Neuronal stem cell (in vitro differentiated cells): ENCODE measurements at regions not wholly inside any gene's neighbourhood (a gene's known extent, or its start where the extent isn't known, plus 50 kb on each side); places are given as distances from the start of the nearest gene placed in this dataset.
A peak's percentile ranks its signal among the peaks of the same experiment; 100 is the strongest.

ENCODE experiments used
- DNase-seq: peaks from one replicate; pipeline ENCODE4 v3.0.0-alpha.2; 2013; ENCODE audit warnings: low spot score
- H2AFZ ChIP-seq: one replicate; pipeline ENCODE4 v1.6.1; 2013; ENCODE audit warnings: mild to moderate bottlenecking, low read length, inconsistent platforms
- H2AK5ac ChIP-seq: 2 replicates; pipeline ENCODE4 v1.6.1; 2013; ENCODE audit warnings: low read depth, mild to moderate bottlenecking, inconsistent platforms, low read length, moderate library complexity, mixed read lengths
- H2BK120ac ChIP-seq: 2 replicates; pipeline ENCODE4 v1.6.1; 2013; ENCODE audit warnings: low read depth, mild to moderate bottlenecking, inconsistent platforms, low read length, moderate library complexity, mixed read lengths
- H2BK12ac ChIP-seq: one replicate; pipeline ENCODE4 v1.6.1; 2013; ENCODE audit warnings: low read length, inconsistent platforms
- H2BK15ac ChIP-seq: 2 replicates; pipeline ENCODE4 v1.6.1; 2013; ENCODE audit warnings: mild to moderate bottlenecking, low read length, inconsistent platforms, mixed read lengths
- H2BK5ac ChIP-seq: one replicate; pipeline ENCODE4 v1.6.1; 2013; ENCODE audit warnings: inconsistent platforms, mild to moderate bottlenecking, low read length, moderate library complexity
- H3K14ac ChIP-seq: one replicate; pipeline ENCODE4 v1.6.1; 2013; ENCODE audit warnings: low read length, inconsistent platforms
- H3K18ac ChIP-seq: 2 replicates; pipeline ENCODE4 v1.6.1; 2013; ENCODE audit warnings: low read length, inconsistent platforms
- H3K23ac ChIP-seq: 2 replicates; pipeline ENCODE4 v1.6.1; 2013; ENCODE audit warnings: low read depth, mild to moderate bottlenecking, mixed read lengths, low read length, inconsistent platforms; ENCODE audit not compliant: poor library complexity
- H3K27ac ChIP-seq: replicated peaks from 3 replicates; pipeline ENCODE4 v1.5.1; 2013; ENCODE audit warnings: low read length, inconsistent platforms
- H3K27me3 ChIP-seq, 3 experiments: 2 replicates each; pipeline ENCODE4 v1.6.1; 2013; ENCODE audit warnings: low read length in 3 of 3, mild to moderate bottlenecking in 2 of 3, inconsistent platforms in 1 of 3, low read depth in 1 of 3, mixed read lengths in 1 of 3, moderate library complexity in 1 of 3; ENCODE audit not compliant: control insufficient read depth in 3 of 3, insufficient read depth in 3 of 3
- H3K36me3 ChIP-seq, 2 donors: replicated peaks in 1 of 2; 2 replicates each; pipeline ENCODE4 v1.6.1; 2013; ENCODE audit warnings: low read length in 2 of 2; ENCODE audit not compliant: control insufficient read depth in 2 of 2, insufficient read depth in 2 of 2
- H3K4ac ChIP-seq: 2 replicates; pipeline ENCODE4 v1.6.1; 2013; ENCODE audit warnings: inconsistent platforms, mild to moderate bottlenecking, low read length, moderate library complexity
- H3K4me1 ChIP-seq, 2 donors: 1 replicate in 1 of 2; 2 replicates in 1 of 2; pipeline ENCODE4 v1.6.1; 2013; ENCODE audit warnings: low read length in 2 of 2, low read depth in 1 of 2; ENCODE audit not compliant: control insufficient read depth in 2 of 2, insufficient read depth in 1 of 2
- H3K4me2 ChIP-seq: one replicate; pipeline ENCODE4 v1.6.1; 2013; ENCODE audit warnings: mild to moderate bottlenecking, low read length, inconsistent platforms; ENCODE audit not compliant: insufficient read depth, poor library complexity, severe bottlenecking
- H3K4me3 ChIP-seq, 2 donors: 2 replicates each; pipeline ENCODE4 v1.5.1; 2013; ENCODE audit warnings: low read length in 2 of 2, mild to moderate bottlenecking in 2 of 2, inconsistent platforms in 1 of 2, moderate library complexity in 1 of 2
- H3K79me1 ChIP-seq: one replicate; pipeline ENCODE4 v1.6.1; 2013; ENCODE audit warnings: low read depth, mild to moderate bottlenecking, inconsistent platforms, low read length, moderate library complexity
- H3K9ac ChIP-seq: one replicate; pipeline ENCODE4 v1.6.1; 2013; ENCODE audit warnings: mild to moderate bottlenecking, low read depth, low read length, inconsistent platforms; ENCODE audit not compliant: poor library complexity
- H3K9me3 ChIP-seq, 2 donors: replicated peaks in 1 of 2; 2 replicates each; pipeline versions ENCODE3 to v1.6.1; 2013; ENCODE audit warnings: low read length in 2 of 2, mild to moderate bottlenecking in 2 of 2, inconsistent platforms in 1 of 2, low read depth in 1 of 2, mixed read lengths in 1 of 2, moderate library complexity in 1 of 2; ENCODE audit not compliant: control insufficient read depth in 2 of 2, insufficient read depth in 1 of 2
- H4K8ac ChIP-seq: one replicate; pipeline ENCODE4 v1.6.1; 2013; ENCODE audit warnings: low read depth, mild to moderate bottlenecking, inconsistent platforms, low read length, moderate library complexity
- H4K91ac ChIP-seq: one replicate; pipeline ENCODE4 v1.6.1; 2013; ENCODE audit warnings: low read length, low read depth, mild to moderate bottlenecking, inconsistent platforms; ENCODE audit not compliant: poor library complexity
- WGBS, 2 donors: extraction: QIAGEN DNeasy Blood & Tissue Kit; methylation state at CpG; one replicate each; pipeline ENCODE4 v1.1.7; 2013; ENCODE audit warnings: missing lambda C conversion rate in 2 of 2, mixed read lengths in 1 of 2; ENCODE audit not compliant: insufficient read length in 2 of 2, insufficient replicate concordance in 1 of 2; ENCODE audit errors: extremely low coverage in 2 of 2; 5-methylcytosine and 5-hydroxymethylcytosine counted together

DNA sequence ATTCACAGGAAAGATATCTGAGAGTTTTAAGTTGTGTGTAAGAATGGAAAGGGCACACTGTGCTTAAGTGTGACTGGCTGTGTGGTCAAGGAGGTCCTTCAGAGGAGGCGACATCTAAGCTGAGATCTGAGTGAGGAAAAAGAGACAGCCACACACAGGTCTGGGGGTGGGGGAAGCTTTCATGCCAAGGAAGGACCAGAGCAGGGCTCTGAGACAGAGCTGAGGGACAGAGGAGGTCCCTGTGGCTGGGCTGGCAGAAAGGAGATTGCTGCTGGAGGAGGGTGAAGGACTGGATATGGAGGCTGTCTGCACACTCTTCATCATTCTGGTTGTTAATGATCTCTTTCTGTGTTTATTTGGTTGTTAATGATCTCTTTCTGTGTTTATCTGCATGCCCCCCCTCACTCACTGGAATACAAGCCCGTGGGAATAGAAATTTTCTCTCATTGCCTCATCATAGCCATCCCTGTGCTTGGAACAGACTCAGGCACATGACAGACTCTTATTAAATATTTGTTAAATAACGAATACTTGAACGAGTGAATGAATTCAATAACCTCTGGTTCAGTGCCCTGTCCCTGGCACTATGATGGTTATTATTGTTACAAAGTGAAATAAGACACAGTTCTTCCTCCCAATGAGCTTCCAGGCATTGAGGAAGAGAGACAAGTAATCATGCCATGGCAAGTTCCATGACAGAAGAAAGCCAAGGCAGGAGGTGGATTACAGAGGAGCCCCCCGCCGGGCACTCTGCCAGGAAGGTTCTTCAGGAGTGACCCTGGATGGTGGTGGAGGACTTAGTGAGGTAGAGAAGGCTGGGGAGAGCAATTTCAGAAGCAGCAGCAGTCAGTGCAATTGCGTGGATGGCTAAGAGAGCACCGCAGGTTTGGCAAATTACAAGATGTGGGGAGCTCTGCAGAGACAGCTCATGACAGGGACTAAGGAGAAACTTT lies 399.4 kb upstream of the HS6ST1 start:
- Histone ChIP-seq H3K79me1 (no peaks in the 10 kb centered on the region), H3K27me3 (no peaks in the 10 kb centered on the region), H4K8ac (no peak overlapping the region), H3K9me3 (no peaks in the 10 kb centered on the region), H3K14ac (no peak overlapping the region), H3K4ac (no peak overlapping the region), H2AFZ (peak overlapping the region; percentile 42), H2BK5ac (no peak overlapping the region), H2AK5ac (no peak overlapping the region), H3K23ac (no peak overlapping the region), H3K9ac (no peak overlapping the region), H3K36me3 (no peaks in the 10 kb centered on the region), H3K27ac (no peak overlapping the region), H3K4me3 (no peak overlapping the region), H3K4me2 (peak overlapping the region; percentile 26), H2BK12ac (no peak overlapping the region), H2BK120ac (no peak overlapping the region), H3K18ac (no peak overlapping the region), H3K4me1 (peaks cover 0 to 3% of the 10 kb centered on the region in 2 donors), H2BK15ac (no peak overlapping the region), H4K91ac (no peak overlapping the region)
- no CpG with 5 or more reads among the region's 8 CpGs for WGBS, 2 donors
- no peak for DNase-seq

DNA sequence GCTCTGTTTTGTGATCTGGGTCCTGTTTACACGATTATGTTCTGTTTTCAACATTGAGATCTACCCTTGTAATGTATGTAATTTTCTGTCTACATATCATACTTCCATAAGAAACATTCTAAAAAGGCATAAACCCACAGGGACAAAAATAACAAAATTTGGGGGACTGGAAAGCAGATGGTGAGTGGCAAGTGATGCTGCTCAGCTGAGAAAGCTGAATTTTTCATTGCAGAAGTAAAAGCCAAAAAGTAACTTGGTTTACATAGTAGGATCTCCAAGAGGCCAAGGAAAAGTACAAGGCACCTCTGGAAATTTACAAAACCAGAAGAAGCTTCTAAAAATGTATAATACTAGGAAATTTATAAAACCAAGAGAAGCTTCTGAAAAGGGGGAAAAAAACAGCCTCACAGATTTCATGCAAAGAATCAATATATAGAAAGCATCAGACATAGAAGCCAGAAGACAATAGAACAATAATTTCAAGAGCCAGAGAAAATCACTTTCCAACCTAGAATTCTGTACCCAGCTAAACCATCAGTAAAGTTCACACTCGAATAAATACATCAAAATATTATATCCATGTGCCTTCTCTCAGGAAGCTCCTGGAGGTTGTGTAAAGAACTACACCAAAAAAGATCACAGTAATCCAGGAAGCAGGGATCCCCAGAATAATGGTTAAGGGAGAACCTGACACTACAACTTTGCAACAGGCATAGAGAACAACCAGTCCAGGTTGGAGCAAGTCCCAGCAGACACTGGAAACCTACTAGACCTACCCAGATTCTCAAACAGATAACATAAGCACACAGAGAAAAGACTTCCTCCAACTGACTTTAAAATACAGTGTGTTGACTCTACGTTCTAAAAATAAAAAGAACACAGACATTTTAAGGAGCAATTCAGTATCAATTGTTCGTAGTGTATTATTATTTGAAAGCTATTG lies 401.7 kb upstream of the HS6ST1 start:
- no peak overlapping the region for H3K4me3 ChIP-seq
- no peak overlapping the region for H2BK15ac ChIP-seq
- no peak overlapping the region for H3K23ac ChIP-seq
- no peak for DNase-seq
- H2BK12ac ChIP-seq = no peak overlapping the region
- no peak overlapping the region for H3K4ac ChIP-seq
- no peak overlapping the region for H2BK120ac ChIP-seq
- no peak overlapping the region for H3K14ac ChIP-seq
- H3K18ac ChIP-seq = no peak overlapping the region
- no CpG with 5 or more reads among the region's 4 CpGs for WGBS, 2 donors
- H3K4me1 ChIP-seq = no peaks in the 10 kb centered on the region
- H2AFZ ChIP-seq = no peak overlapping the region
- no peak overlapping the region for H3K4me2 ChIP-seq
- no peak overlapping the region for H4K8ac ChIP-seq
- H2AK5ac ChIP-seq = no peak overlapping the region
- H4K91ac ChIP-seq = no peak overlapping the region
- H3K79me1 ChIP-seq = no peaks in the 10 kb centered on the region
- no peaks in the 10 kb centered on the region for H3K27me3 ChIP-seq
- H3K27ac ChIP-seq = no peak overlapping the region
- H2BK5ac ChIP-seq = no peak overlapping the region
- H3K9me3 ChIP-seq = no peaks in the 10 kb centered on the region
- H3K36me3 ChIP-seq = no peaks in the 10 kb centered on the region
- no peak overlapping the region for H3K9ac ChIP-seq

DNA sequence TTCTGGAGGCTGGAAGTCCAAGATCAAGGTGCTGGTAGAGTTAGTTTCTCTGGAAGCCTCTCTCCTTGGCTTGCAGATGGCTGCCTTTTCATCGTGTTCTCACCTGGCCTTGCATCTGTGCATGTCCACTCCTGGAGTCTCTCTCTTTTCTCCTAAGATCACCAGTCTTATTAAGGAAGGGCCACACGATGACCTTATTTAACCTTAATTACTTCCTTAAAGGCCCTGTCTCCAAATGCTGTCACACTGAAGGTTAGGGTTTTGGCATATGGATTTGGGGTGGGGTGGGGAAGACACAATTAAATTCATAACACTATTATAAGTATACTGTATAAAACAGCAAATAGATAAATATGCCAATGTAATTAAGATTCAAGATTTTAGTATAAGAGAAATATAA lies 402.4 kb upstream of the HS6ST1 start:
- Histone ChIP-seq H3K9me3 (no peaks in the 10 kb centered on the region), H2BK5ac (no peak overlapping the region), H2BK120ac (no peak overlapping the region), H2BK15ac (no peak overlapping the region), H3K4me1 (no peaks in the 10 kb centered on the region), H4K91ac (no peak overlapping the region), H3K9ac (no peak overlapping the region), H3K27ac (no peak overlapping the region), H2AFZ (no peak overlapping the region), H3K4ac (no peak overlapping the region), H3K79me1 (no peaks in the 10 kb centered on the region), H4K8ac (no peak overlapping the region), H3K27me3 (no peaks in the 10 kb centered on the region), H2AK5ac (no peak overlapping the region), H3K4me3 (no peak overlapping the region), H3K14ac (no peak overlapping the region), H3K36me3 (no peaks in the 10 kb centered on the region), H3K23ac (no peak overlapping the region), H2BK12ac (no peak overlapping the region), H3K18ac (no peak overlapping the region), H3K4me2 (no peak overlapping the region)
- WGBS, 2 donors = no CpG with 5 or more reads among the region's 2 CpGs
- DNase-seq = no peak

DNA sequence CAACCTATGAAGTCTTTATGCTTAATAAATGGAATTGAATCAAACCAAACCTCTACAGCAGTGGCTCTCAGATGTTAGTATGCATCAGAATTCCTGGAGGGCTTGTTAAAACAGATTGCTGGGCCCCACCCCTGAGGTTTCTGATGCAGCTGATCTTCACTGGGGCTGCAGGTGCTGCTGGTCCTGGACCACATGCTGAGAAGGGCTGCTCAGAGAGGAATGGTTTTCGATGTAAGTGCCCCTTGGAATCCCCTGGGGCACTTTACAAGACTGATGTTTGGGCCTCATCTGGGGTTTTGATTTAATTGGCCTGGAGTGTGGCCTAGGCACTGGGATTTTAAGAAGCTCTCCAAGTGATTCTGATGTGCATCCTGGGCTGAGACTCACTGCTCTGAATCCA lies 403.8 kb upstream of the HS6ST1 start:
- H3K9me3 ChIP-seq = no peaks in the 10 kb centered on the region
- no peak for DNase-seq
- no peak overlapping the region for H2AK5ac ChIP-seq
- no peak overlapping the region for H4K91ac ChIP-seq
- H3K4ac ChIP-seq = no peak overlapping the region
- H2BK15ac ChIP-seq = no peak overlapping the region
- no peak overlapping the region for H3K18ac ChIP-seq
- H2BK5ac ChIP-seq = no peak overlapping the region
- H3K14ac ChIP-seq = no peak overlapping the region
- no peak overlapping the region for H3K4me3 ChIP-seq
- no peak overlapping the region for H3K4me2 ChIP-seq
- no peak overlapping the region for H3K23ac ChIP-seq
- H2BK12ac ChIP-seq = no peak overlapping the region
- no peaks in the 10 kb centered on the region for H3K4me1 ChIP-seq
- WGBS, 2 donors = no CpG with 5 or more reads among the region's 1 CpG
- H3K79me1 ChIP-seq = no peaks in the 10 kb centered on the region
- H2AFZ ChIP-seq = no peak overlapping the region
- H2BK120ac ChIP-seq = no peak overlapping the region
- H3K9ac ChIP-seq = no peak overlapping the region
- H3K27ac ChIP-seq = no peak overlapping the region
- no peak overlapping the region for H4K8ac ChIP-seq
- H3K36me3 ChIP-seq = no peaks in the 10 kb centered on the region
- H3K27me3 ChIP-seq = no peaks in the 10 kb centered on the region
